DND-41 (cell line): ENCODE measurements at regions not wholly inside any gene's neighbourhood (a gene's known extent, or its start where the extent isn't known, plus 50 kb on each side); places are given as distances from the start of the nearest gene placed in this dataset.

Experiments
- ATAC-seq: fragments of 200-7000 bp; cut with Tn5 transposase; 3 replicates; pipeline ENCODE4 v1.9.1; 2021; ENCODE audit warnings: low read depth; ENCODE audit not compliant: insufficient read depth
- DNase-seq: peaks from one replicate; pipeline ENCODE4 v3.0.0-alpha.2; 2020
- H2AFZ ChIP-seq: 2 replicates; pipeline ENCODE4 v1.6.0; 2012; ENCODE audit warnings: low read depth, low read length
- H3K27ac ChIP-seq: 2 replicates; pipeline ENCODE4 v1.5.1; 2012; ENCODE audit warnings: low read length, inconsistent platforms
- H3K27me3 ChIP-seq: fragments of 200-600 bp; sonication (generic); 2 replicates; pipeline ENCODE4 v1.6.0; 2012; ENCODE audit warnings: low read length, mild to moderate bottlenecking, inconsistent platforms; ENCODE audit not compliant: insufficient read depth, poor library complexity
- H3K36me3 ChIP-seq: 2 replicates; pipeline ENCODE4 v1.5.1; 2012; ENCODE audit warnings: low read length, inconsistent platforms; ENCODE audit not compliant: insufficient read depth
- H3K4me1 ChIP-seq: 2 replicates; pipeline ENCODE4 v1.5.1; 2012; ENCODE audit warnings: mild to moderate bottlenecking, low read length; ENCODE audit not compliant: insufficient read depth
- H3K4me2 ChIP-seq: 2 replicates; pipeline ENCODE4 v1.6.0; 2012; ENCODE audit warnings: mild to moderate bottlenecking, moderate library complexity, low read length, inconsistent platforms; ENCODE audit not compliant: insufficient read depth
- H3K4me3 ChIP-seq, 2 experiments: fragments of 200-600 bp in 1 of 2; shearing (Covaris generic) in 1 of 2; 2 replicates each; pipeline ENCODE4 v1.5.1; 2012 to 2016; ENCODE audit warnings: inconsistent platforms in 2 of 2, low read length in 2 of 2, mild to moderate bottlenecking in 2 of 2, low read depth in 1 of 2, moderate library complexity in 1 of 2
- H3K79me2 ChIP-seq: 2 replicates; pipeline ENCODE4 v1.6.0; 2012; ENCODE audit warnings: low read length, inconsistent platforms; ENCODE audit not compliant: insufficient read depth
- H3K9ac ChIP-seq: 2 replicates; pipeline ENCODE4 v1.6.0; 2012; ENCODE audit warnings: low read depth, mild to moderate bottlenecking, inconsistent platforms, low read length, moderate library complexity
- H3K9me3 ChIP-seq: 2 replicates; pipeline ENCODE4 v1.5.1; 2012; ENCODE audit warnings: low read length, moderate library complexity, mild to moderate bottlenecking, inconsistent platforms; ENCODE audit not compliant: insufficient read depth, severe bottlenecking
- H4K20me1 ChIP-seq: 2 replicates; pipeline ENCODE4 v1.6.0; 2012; ENCODE audit warnings: low read length; ENCODE audit not compliant: insufficient read depth
- CTCF ChIP-seq: IDR thresholded peaks from 2 replicates; pipeline ENCODE4 v1.5.1; 2012; ENCODE audit warnings: borderline replicate concordance, low read length, moderate library complexity, mild to moderate bottlenecking; ENCODE audit not compliant: poor library complexity, severe bottlenecking; ENCODE audit errors: extremely low read depth
- EZH2 ChIP-seq: IDR thresholded peaks from 3 replicates; pipeline ENCODE4 v1.6.1; 2012; ENCODE audit warnings: borderline replicate concordance, low read depth, mild to moderate bottlenecking, moderate library complexity, low read length, inconsistent platforms; ENCODE audit not compliant: severe bottlenecking

GRCh38 chr9:113692256-113692655 is 183.9 kb upstream of the ZNF618 start:
- no peaks in the 10 kb centered on the region for H3K79me2 ChIP-seq

DNA sequence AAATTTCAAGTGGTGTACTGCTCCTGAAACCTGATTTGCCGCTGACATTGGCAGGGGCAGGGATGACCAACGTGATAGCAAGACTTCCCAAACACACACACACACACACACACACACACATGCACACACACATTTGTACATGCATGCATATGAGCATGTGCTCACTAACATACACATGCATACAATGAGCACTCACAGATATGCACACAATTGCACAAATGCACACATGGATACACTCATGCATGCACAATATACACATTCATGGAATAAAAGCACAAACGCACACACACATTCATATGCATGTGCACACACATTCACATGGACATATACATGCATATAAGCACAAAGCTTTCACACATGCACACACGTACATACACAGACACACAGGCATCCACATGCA is 181.2 kb upstream of the ZNF618 start:
- DNase-seq (no peak), ATAC-seq (no peak)
- no peak for TF ChIP-seq EZH2
- no peak for TF ChIP-seq CTCF
- no peak overlapping the region for H3K4me2 ChIP-seq
- no peak overlapping the region for H3K27ac ChIP-seq
- no peaks in the 10 kb centered on the region for H4K20me1 ChIP-seq
- H3K79me2 ChIP-seq, result no peaks in the 10 kb centered on the region
- no peaks in the 10 kb centered on the region; the same call in 1 of the 2 replicates for H3K4me1 ChIP-seq
- no peaks in the 10 kb centered on the region for H3K9me3 ChIP-seq
- no peak overlapping the region for H3K9ac ChIP-seq
- H3K27me3 ChIP-seq, result peaks cover 3% of the 10 kb centered on the region
- H3K36me3 ChIP-seq, result no peaks in the 10 kb centered on the region
- no peak overlapping the region for H3K4me3 ChIP-seq
- H2AFZ ChIP-seq, result no peak overlapping the region

More at GRCh38 chr9:113692256-113692655, 183.9 kb upstream of the ZNF618 start:
- no peaks in the 10 kb centered on the region for H4K20me1 ChIP-seq
- H3K4me3 ChIP-seq, result no peak overlapping the region
- no peak for DNase-seq
- TF ChIP-seq EZH2 (no peak), CTCF (no peak)
- H3K36me3 ChIP-seq, result no peaks in the 10 kb centered on the region
- no peak for ATAC-seq
- peaks cover 5% of the 10 kb centered on the region for H3K27me3 ChIP-seq
- H3K4me2 ChIP-seq, result no peak overlapping the region
- H3K9ac ChIP-seq, result no peak overlapping the region
- no peaks in the 10 kb centered on the region; the same call in 1 of the 2 replicates for H3K4me1 ChIP-seq
- H3K27ac ChIP-seq, result no peak overlapping the region
- no peak overlapping the region for H2AFZ ChIP-seq
- no peaks in the 10 kb centered on the region for H3K9me3 ChIP-seq

DNA sequence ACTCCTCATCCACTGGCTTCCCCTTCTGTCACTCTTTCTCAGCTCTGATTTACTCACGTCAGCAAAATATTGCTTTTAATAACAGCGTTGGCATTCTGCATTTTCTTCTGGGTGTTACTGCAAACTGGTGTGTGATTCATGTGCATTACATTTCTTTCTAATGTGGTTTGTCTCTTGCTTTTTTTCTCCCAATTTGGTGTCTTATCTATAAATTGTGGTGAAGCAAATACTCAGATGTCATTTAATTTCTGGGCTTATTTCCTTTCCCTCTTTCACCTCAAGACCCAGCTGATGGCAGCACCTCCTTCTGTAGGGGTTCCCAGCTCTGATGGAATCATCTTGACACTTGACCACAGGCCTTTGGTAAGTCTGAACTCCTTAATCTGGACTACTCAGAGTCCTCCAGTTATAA is 180.7 kb upstream of the ZNF618 start:
- H3K4me2 ChIP-seq, result no peak overlapping the region
- no peaks in the 10 kb centered on the region for H4K20me1 ChIP-seq
- H3K4me3 ChIP-seq, result no peak overlapping the region
- H3K27me3 ChIP-seq, result peaks cover 3% of the 10 kb centered on the region
- H3K9me3 ChIP-seq, result no peaks in the 10 kb centered on the region
- DNase-seq (peak; percentile 7), ATAC-seq (peak; percentile 68)
- no peak for TF ChIP-seq CTCF
- no peak for TF ChIP-seq EZH2
- H3K4me1 ChIP-seq, result no peaks in the 10 kb centered on the region; the same call in 1 of the 2 replicates
- H2AFZ ChIP-seq, result no peak overlapping the region
- H3K36me3 ChIP-seq, result no peaks in the 10 kb centered on the region
- no peak overlapping the region for H3K9ac ChIP-seq
- no peak overlapping the region for H3K27ac ChIP-seq
- no peaks in the 10 kb centered on the region for H3K79me2 ChIP-seq

- no peaks in the 10 kb centered on the region for H3K79me2 ChIP-seq
- TF ChIP-seq CTCF (no peak), EZH2 (no peak)
- no peak overlapping the region for H2AFZ ChIP-seq
- no peaks in the 10 kb centered on the region for H3K9me3 ChIP-seq
- ATAC-seq, result peak; percentile 84
- H3K27ac ChIP-seq, result no peak overlapping the region
- no peaks in the 10 kb centered on the region for H4K20me1 ChIP-seq
- no peaks in the 10 kb centered on the region; the same call in 1 of the 2 replicates for H3K4me1 ChIP-seq
- no peak overlapping the region for H3K9ac ChIP-seq
- peak; percentile 12 for DNase-seq
- H3K36me3 ChIP-seq, result no peaks in the 10 kb centered on the region
- no peak overlapping the region for H3K4me2 ChIP-seq
- no peak overlapping the region for H3K4me3 ChIP-seq
- peaks cover 3% of the 10 kb centered on the region for H3K27me3 ChIP-seq
Observed at GRCh38 chr9:113695901-113696300, 180.2 kb upstream of the ZNF618 start.
